H9 (cell line): ENCODE measurements at regions not wholly inside any gene's neighbourhood (a gene's known extent, or its start where the extent isn't known, plus 50 kb on each side); places are given as distances from the start of the nearest gene placed in this dataset.

Experiments
- DNase-seq: peaks from one replicate; pipeline ENCODE4 v3.0.0-alpha.2; 2017
- H2AFZ ChIP-seq: one replicate; pipeline ENCODE4 v1.6.1; 2013; ENCODE audit warnings: mild to moderate bottlenecking, low read length, control low read depth, moderate library complexity
- H2AK5ac ChIP-seq: 2 replicates; pipeline ENCODE4 v1.6.1; 2013; ENCODE audit warnings: low read length, control low read depth, mixed read lengths; ENCODE audit not compliant: insufficient read length
- H2BK120ac ChIP-seq: one replicate; pipeline ENCODE4 v1.6.1; 2013; ENCODE audit warnings: low read depth, mild to moderate bottlenecking, low read length, control low read depth, inconsistent platforms; ENCODE audit not compliant: poor library complexity, severe bottlenecking
- H2BK12ac ChIP-seq: 2 replicates; pipeline ENCODE4 v1.6.1; 2013; ENCODE audit warnings: low read length, control low read depth, mixed read lengths, low read depth; ENCODE audit not compliant: insufficient read length
- H2BK15ac ChIP-seq: 2 replicates; pipeline ENCODE4 v1.6.1; 2013; ENCODE audit warnings: low read depth, low read length, control low read depth
- H2BK20ac ChIP-seq: one replicate; pipeline ENCODE4 v1.6.1; 2013; ENCODE audit warnings: low read depth, mild to moderate bottlenecking, low read length, control low read depth, inconsistent platforms; ENCODE audit not compliant: poor library complexity, severe bottlenecking
- H2BK5ac ChIP-seq: 2 replicates; pipeline ENCODE4 v1.6.1; 2013; ENCODE audit warnings: low read length, control low read depth, mixed read lengths; ENCODE audit not compliant: insufficient read length
- H3K14ac ChIP-seq: 2 replicates; pipeline ENCODE4 v1.6.1; 2013; ENCODE audit warnings: low read length, control low read depth; ENCODE audit not compliant: insufficient read depth
- H3K18ac ChIP-seq: 2 replicates; pipeline ENCODE4 v1.6.1; 2013; ENCODE audit warnings: low read depth, mild to moderate bottlenecking, mixed read lengths, low read length, control low read depth; ENCODE audit not compliant: insufficient read length
- H3K23ac ChIP-seq: 2 replicates; pipeline ENCODE4 v1.6.1; 2013; ENCODE audit warnings: low read length, control low read depth, mixed read lengths, low read depth; ENCODE audit not compliant: insufficient read length
- H3K23me2 ChIP-seq: 2 replicates; pipeline ENCODE4 v1.6.1; 2013; ENCODE audit warnings: low read depth, mild to moderate bottlenecking, mixed read lengths, low read length, control low read depth; ENCODE audit not compliant: insufficient read length, poor library complexity, severe bottlenecking
- H3K27ac ChIP-seq: 2 replicates; pipeline ENCODE4 v1.5.1; 2013; ENCODE audit warnings: low read length, control low read depth, mixed read lengths, low read depth; ENCODE audit not compliant: insufficient read length
- H3K27me3 ChIP-seq: 2 replicates; pipeline ENCODE4 v1.6.1; 2013; ENCODE audit warnings: low read length, control low read depth, inconsistent platforms; ENCODE audit not compliant: insufficient read depth
- H3K4ac ChIP-seq: 2 replicates; pipeline ENCODE4 v1.6.1; 2013; ENCODE audit warnings: low read depth, mild to moderate bottlenecking, control low read depth, inconsistent platforms, low read length, moderate library complexity
- H3K4me1 ChIP-seq: 2 replicates; pipeline ENCODE4 v1.6.1; 2013; ENCODE audit warnings: low read length, control low read depth, inconsistent platforms; ENCODE audit not compliant: insufficient read depth
- H3K4me2 ChIP-seq: 2 replicates; pipeline ENCODE4 v1.6.1; 2013; ENCODE audit warnings: low read length, control low read depth, mixed read lengths; ENCODE audit not compliant: insufficient read length, insufficient read depth
- H3K56ac ChIP-seq: 2 replicates; pipeline ENCODE4 v1.6.1; 2013; ENCODE audit warnings: low read depth, mild to moderate bottlenecking, mixed read lengths, low read length, control low read depth; ENCODE audit not compliant: insufficient read length
- H3K79me1 ChIP-seq: 2 replicates; pipeline ENCODE4 v1.6.1; 2013; ENCODE audit warnings: low read depth, mild to moderate bottlenecking, moderate library complexity, low read length, control low read depth, inconsistent platforms; ENCODE audit not compliant: insufficient read depth, poor library complexity, severe bottlenecking
- H3K79me2 ChIP-seq: 2 replicates; pipeline ENCODE4 v1.6.1; 2013; ENCODE audit warnings: low read length, control low read depth, inconsistent platforms; ENCODE audit not compliant: insufficient read depth
- H3K9ac ChIP-seq: 2 replicates; pipeline ENCODE4 v1.6.1; 2013; ENCODE audit warnings: low read length, control low read depth, mixed read lengths; ENCODE audit not compliant: insufficient read length; ENCODE audit errors: extremely low read depth
- H3K9me3 ChIP-seq: one replicate; pipeline ENCODE4 v1.6.1; 2013; ENCODE audit warnings: low read depth, low read length, inconsistent platforms; ENCODE audit not compliant: control insufficient read depth
- H3T11ph ChIP-seq: one replicate; pipeline ENCODE4 v1.6.1; 2013; ENCODE audit warnings: mild to moderate bottlenecking, low read length, control low read depth, inconsistent platforms
- H4K20me1 ChIP-seq: one replicate; pipeline ENCODE4 v1.6.1; 2013; ENCODE audit not compliant: control insufficient read depth, insufficient read length, insufficient read depth
- H4K5ac ChIP-seq: 2 replicates; pipeline ENCODE4 v1.6.1; 2013; ENCODE audit warnings: low read depth, mild to moderate bottlenecking, mixed read lengths, low read length, control low read depth; ENCODE audit not compliant: insufficient read length
- H4K8ac ChIP-seq: replicated peaks from 2 replicates; pipeline ENCODE4 v1.6.1; 2013; ENCODE audit warnings: low read length, control low read depth, mixed read lengths, low read depth; ENCODE audit not compliant: insufficient read length
- H4K91ac ChIP-seq: 2 replicates; pipeline ENCODE4 v1.6.1; 2013; ENCODE audit warnings: low read depth, mild to moderate bottlenecking, moderate library complexity, mixed read lengths, low read length, control low read depth; ENCODE audit not compliant: insufficient read length
- H3K27ac Mint-ChIP-seq, 3 experiments: 2 replicates in 2 of 3; 3 replicates in 1 of 3; pipeline ENCODE4 v1.8.0; 2020 to 2021; ENCODE audit warnings: mixed read lengths in 3 of 3, mild to moderate bottlenecking in 1 of 3, moderate library complexity in 1 of 3
- H3K27me3 Mint-ChIP-seq: 2 replicates; pipeline ENCODE4 v1.8.0; 2021; ENCODE audit warnings: low read depth, mild to moderate bottlenecking, moderate library complexity, mixed read lengths
- H3K36me3 Mint-ChIP-seq, 3 experiments: 2 replicates in 2 of 3; 3 replicates in 1 of 3; pipeline ENCODE4 v1.8.0; 2020 to 2021; ENCODE audit warnings: low read depth in 3 of 3, mixed read lengths in 3 of 3; ENCODE audit not compliant: insufficient read depth in 1 of 3
- H3K4me1 Mint-ChIP-seq, 2 experiments: 2 replicates each; pipeline ENCODE4 v1.8.0; 2020; ENCODE audit warnings: mixed read lengths in 2 of 2
- H3K4me3 Mint-ChIP-seq, 2 experiments: 2 replicates in 1 of 2; 3 replicates in 1 of 2; pipeline ENCODE4 v1.8.0; 2020 to 2021; ENCODE audit warnings: mild to moderate bottlenecking in 2 of 2, mixed read lengths in 2 of 2, moderate library complexity in 1 of 2
- H3K9me3 Mint-ChIP-seq, 2 experiments: 2 replicates in 1 of 2; 3 replicates in 1 of 2; pipeline ENCODE4 v1.8.0; 2020; ENCODE audit warnings: mild to moderate bottlenecking in 2 of 2, mixed read lengths in 2 of 2, moderate library complexity in 1 of 2
- WGBS: extraction: QIAGEN DNeasy Blood & Tissue Kit; methylation state at CpG from one replicate; pipeline ENCODE4 v1.1.7; 2013; ENCODE audit warnings: missing lambda C conversion rate, low lambda C conversion rate, mixed read lengths; ENCODE audit not compliant: insufficient read length; ENCODE audit errors: extremely low coverage; 5-methylcytosine and 5-hydroxymethylcytosine counted together
- TF ChIP-seq, protein P1 (sequence below): fragments of 200-600 bp; sonication (generic); conservative IDR thresholded peaks from 3 replicates; pipeline ENCODE4 v1.8.0; 2021; ENCODE audit warnings: antibody characterized with exemption, mild to moderate bottlenecking

DNA sequence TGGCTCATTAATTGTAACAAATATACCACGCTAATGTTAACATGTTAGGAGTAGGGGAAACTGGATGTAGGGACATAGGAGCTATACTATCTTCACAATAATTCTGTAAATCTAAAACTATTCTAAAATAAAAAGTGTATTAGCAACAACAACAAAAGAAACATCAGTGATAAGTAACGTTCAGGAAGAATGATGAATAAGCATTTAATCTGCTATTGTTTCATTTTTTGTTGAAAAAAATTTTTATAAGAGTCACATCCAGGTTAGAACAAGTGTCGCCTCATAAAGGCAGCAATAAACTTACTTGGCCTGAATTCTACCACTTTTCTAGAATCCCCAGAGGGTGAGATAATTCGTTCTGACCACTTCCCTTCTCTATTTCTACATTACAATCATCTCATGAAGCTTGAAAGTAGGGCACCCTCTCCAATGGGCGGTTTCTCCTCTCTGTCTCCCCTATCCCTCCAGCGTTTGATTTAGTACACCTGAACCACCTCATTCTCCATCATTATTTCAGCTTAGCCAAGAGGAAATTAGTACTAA is 253.1 kb upstream of the IPO5 start:
- Histone ChIP-seq H4K8ac (no peak overlapping the region), H2BK15ac (no peak overlapping the region), H2AFZ (no peak overlapping the region), H2AK5ac (no peak overlapping the region), H4K91ac (no peak overlapping the region), H3K9ac (no peak overlapping the region), H3K56ac (no peak overlapping the region), H2BK5ac (no peak overlapping the region), H3K4ac (no peak overlapping the region), H3K23me2 (no peaks in the 10 kb centered on the region), H3K4me2 (no peak overlapping the region), H3K18ac (no peak overlapping the region), H3K27ac (no peak overlapping the region), H2BK20ac (no peak overlapping the region), H3K4me1 (no peaks in the 10 kb centered on the region), H2BK12ac (no peak overlapping the region), H4K5ac (no peak overlapping the region), H3K9me3 (no peaks in the 10 kb centered on the region), H4K20me1 (no peaks in the 10 kb centered on the region), H3K14ac (no peak overlapping the region), H2BK120ac (no peak overlapping the region), H3K27me3 (no peaks in the 10 kb centered on the region), H3T11ph (no peak overlapping the region), H3K79me2 (no peaks in the 10 kb centered on the region), H3K23ac (no peak overlapping the region), H3K79me1 (no peaks in the 10 kb centered on the region)
- H3K4me3 Mint-ChIP-seq = no peak overlapping the region
- WGBS = no CpG with 5 or more reads among the region's 6 CpGs
- no peaks in the 10 kb centered on the region for H3K9me3 Mint-ChIP-seq
- no peak overlapping the region for H3K27ac Mint-ChIP-seq
- TF ChIP-seq, protein P1, sequence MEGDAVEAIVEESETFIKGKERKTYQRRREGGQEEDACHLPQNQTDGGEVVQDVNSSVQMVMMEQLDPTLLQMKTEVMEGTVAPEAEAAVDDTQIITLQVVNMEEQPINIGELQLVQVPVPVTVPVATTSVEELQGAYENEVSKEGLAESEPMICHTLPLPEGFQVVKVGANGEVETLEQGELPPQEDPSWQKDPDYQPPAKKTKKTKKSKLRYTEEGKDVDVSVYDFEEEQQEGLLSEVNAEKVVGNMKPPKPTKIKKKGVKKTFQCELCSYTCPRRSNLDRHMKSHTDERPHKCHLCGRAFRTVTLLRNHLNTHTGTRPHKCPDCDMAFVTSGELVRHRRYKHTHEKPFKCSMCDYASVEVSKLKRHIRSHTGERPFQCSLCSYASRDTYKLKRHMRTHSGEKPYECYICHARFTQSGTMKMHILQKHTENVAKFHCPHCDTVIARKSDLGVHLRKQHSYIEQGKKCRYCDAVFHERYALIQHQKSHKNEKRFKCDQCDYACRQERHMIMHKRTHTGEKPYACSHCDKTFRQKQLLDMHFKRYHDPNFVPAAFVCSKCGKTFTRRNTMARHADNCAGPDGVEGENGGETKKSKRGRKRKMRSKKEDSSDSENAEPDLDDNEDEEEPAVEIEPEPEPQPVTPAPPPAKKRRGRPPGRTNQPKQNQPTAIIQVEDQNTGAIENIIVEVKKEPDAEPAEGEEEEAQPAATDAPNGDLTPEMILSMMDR = no peak
- no peaks in the 10 kb centered on the region; the same call in none of the 2 replicates for H3K27me3 Mint-ChIP-seq
- H3K4me1 Mint-ChIP-seq = no peaks in the 10 kb centered on the region
- DNase-seq = no peak
- H3K36me3 Mint-ChIP-seq = no peaks in the 10 kb centered on the region
